IMR-90 (cell line): ENCODE measurements at regions not wholly inside any gene's neighbourhood (a gene's known extent, or its start where the extent isn't known, plus 50 kb on each side); places are given as distances from the start of the nearest gene placed in this dataset.
"Not testable (repeated sequence)": the region's sequence is repeated elsewhere in the genome, so short reads cannot be mapped to it uniquely, and the experiment has no call there.

ENCODE experiments used
- ATAC-seq: fragments of 200-7000 bp; cut with Tn5 transposase; 2 replicates; pipeline ENCODE4 v1.9.1; 2020; ENCODE audit warnings: low read depth, mild to moderate bottlenecking, moderate library complexity
- BruUV-seq: library from RNA; stranded (reverse); fragments of 400-500 nt; replicated peaks from 2 replicates; lab custom pipeline; 2021; lab: Mats Ljungman, UMichigan
- CTCF ChIA-PET: fragments of 300-600 bp; formaldehyde crosslinking; extraction: SDS; loops from one replicate; lab custom pipeline; 2021; ENCODE audit warnings: antibody characterized with exemption; lab: Yijun Ruan, JAX
- POLR2A ChIA-PET: fragments of 300-600 bp; sonication (Branson Sonifier 250); formaldehyde crosslinking; loops from one replicate; lab custom pipeline; 2022; ENCODE audit warnings: antibody characterized with exemption; ENCODE audit not compliant: unreplicated experiment; lab: Charles Lee
- DNase-seq: peaks from one replicate; pipeline ENCODE4 v3.0.0; 2013
- H2AFZ ChIP-seq: replicated peaks from 2 replicates; pipeline ENCODE3; 2013; ENCODE audit warnings: low read length, mild to moderate bottlenecking; ENCODE audit not compliant: poor library complexity
- H2AK5ac ChIP-seq: 2 replicates; pipeline ENCODE4 v1.6.1; 2013; ENCODE audit warnings: low read depth, low read length, inconsistent platforms
- H2AK9ac ChIP-seq: replicated peaks from 2 replicates; pipeline ENCODE3; 2013; ENCODE audit warnings: mild to moderate bottlenecking, low read depth, low read length, moderate library complexity; ENCODE audit not compliant: poor library complexity
- H2BK120ac ChIP-seq: 2 replicates; pipeline ENCODE4 v1.6.1; 2013; ENCODE audit warnings: low read depth, low read length, inconsistent platforms
- H2BK15ac ChIP-seq: 3 replicates; pipeline ENCODE4 v1.6.1; 2013; ENCODE audit warnings: low read depth, low read length, inconsistent platforms
- H2BK20ac ChIP-seq: 2 replicates; pipeline ENCODE4 v1.6.1; 2013; ENCODE audit warnings: low read depth, mild to moderate bottlenecking, inconsistent platforms, low read length, moderate library complexity
- H2BK5ac ChIP-seq: 2 replicates; pipeline ENCODE4 v1.6.1; 2013; ENCODE audit warnings: mild to moderate bottlenecking, low read depth, low read length, inconsistent platforms; ENCODE audit not compliant: poor library complexity, severe bottlenecking
- H3K14ac ChIP-seq: replicated peaks from 2 replicates; pipeline ENCODE4 v1.6.1; 2013; ENCODE audit warnings: low read depth, low read length, inconsistent platforms
- H3K18ac ChIP-seq: 2 replicates; pipeline ENCODE4 v1.6.1; 2013; ENCODE audit warnings: low read depth, low read length, control low read depth
- H3K23ac ChIP-seq: 2 replicates; pipeline ENCODE4 v1.6.1; 2013; ENCODE audit warnings: low read depth, low read length, inconsistent platforms
- H3K27ac ChIP-seq: 2 replicates; pipeline ENCODE4 v1.5.1; 2013; ENCODE audit warnings: mild to moderate bottlenecking, control low read depth, low read length; ENCODE audit not compliant: insufficient read depth
- H3K27me3 ChIP-seq: 2 replicates; pipeline ENCODE4 v1.6.1; 2013; ENCODE audit warnings: low read length; ENCODE audit not compliant: control insufficient read depth, insufficient read depth
- H3K36me3 ChIP-seq: 2 replicates; pipeline ENCODE4 v1.6.1; 2013; ENCODE audit warnings: low read length, mixed read lengths; ENCODE audit not compliant: control insufficient read depth, insufficient read depth
- H3K4ac ChIP-seq: 2 replicates; pipeline ENCODE4 v1.6.1; 2013; ENCODE audit warnings: low read depth, low read length, inconsistent platforms
- H3K4me1 ChIP-seq: 2 replicates; pipeline ENCODE4 v1.6.1; 2013; ENCODE audit warnings: low read length, mixed read lengths; ENCODE audit not compliant: control insufficient read depth, insufficient read depth
- H3K4me2 ChIP-seq: 2 replicates; pipeline ENCODE4 v1.6.1; 2013; ENCODE audit warnings: low read depth, mild to moderate bottlenecking, control low read depth, low read length, moderate library complexity
- H3K4me3 ChIP-seq: 2 replicates; pipeline ENCODE4 v1.5.1; 2013; ENCODE audit warnings: low read depth, mild to moderate bottlenecking, control low read depth, low read length, moderate library complexity; ENCODE audit not compliant: insufficient read depth
- H3K56ac ChIP-seq: 2 replicates; pipeline ENCODE4 v1.6.1; 2013; ENCODE audit warnings: low read length, inconsistent platforms; ENCODE audit not compliant: insufficient read depth; ENCODE audit errors: extremely low read depth
- H3K79me1 ChIP-seq, 2 experiments: 2 replicates each; pipeline ENCODE4 v1.6.1; 2013; ENCODE audit warnings: low read length in 2 of 2, inconsistent platforms in 1 of 2, low read depth in 1 of 2
- H3K9ac ChIP-seq: 2 replicates; pipeline ENCODE4 v1.6.1; 2013; ENCODE audit warnings: low read depth, low read length, control low read depth
- H3K9me1 ChIP-seq: 2 replicates; pipeline ENCODE4 v1.6.1; 2013; ENCODE audit warnings: low read length, inconsistent platforms; ENCODE audit not compliant: insufficient read depth
- H3K9me3 ChIP-seq: 2 replicates; pipeline ENCODE4 v1.6.1; 2013; ENCODE audit warnings: low read length; ENCODE audit not compliant: control insufficient read depth, insufficient read depth
- H4K20me1 ChIP-seq: 2 replicates; pipeline ENCODE4 v1.6.1; 2013; ENCODE audit warnings: low read length, inconsistent platforms; ENCODE audit not compliant: insufficient read depth
- H4K5ac ChIP-seq: 2 replicates; pipeline ENCODE4 v1.6.1; 2013; ENCODE audit warnings: mild to moderate bottlenecking, low read depth, low read length, control low read depth
- H4K8ac ChIP-seq, 2 experiments: 2 replicates each; pipeline ENCODE4 v1.6.1; 2013; ENCODE audit warnings: low read depth in 2 of 2, low read length in 2 of 2, control low read depth in 1 of 2, inconsistent platforms in 1 of 2
- H4K91ac ChIP-seq: 2 replicates; pipeline ENCODE4 v1.6.1; 2013; ENCODE audit warnings: low read depth, low read length, inconsistent platforms; ENCODE audit not compliant: insufficient read depth
- WGBS, 2 experiments: methylation state at CpG; one replicate each; pipeline versions ENCODE4 v1.1.5 to v1.1.7; 2013; ENCODE audit warnings: missing lambda C conversion rate in 2 of 2; ENCODE audit not compliant: insufficient read length in 1 of 2; ENCODE audit errors: extremely low coverage in 2 of 2; 5-methylcytosine and 5-hydroxymethylcytosine counted together
- dilution Hi-C: fragments of 300-500 bp; cut with HindIII; formaldehyde crosslinking; loops from one replicate; pipeline ENCODE4 v1.14.3; 2018; ENCODE audit warnings: low sequenced_read_pairs; ENCODE audit not compliant: unreplicated experiment
- in situ Hi-C: fragments of 300-500 bp; cut with MboI; formaldehyde crosslinking; loops from 3 replicates; pipeline ENCODE4 v1.14.3; 2019; ENCODE audit warnings: low sequenced_read_pairs, inconsistent platforms, mixed read lengths
- intact Hi-C: fragments of 100-400 bp; cut with micrococcal nuclease; formaldehyde crosslinking; loops from 2 replicates; pipeline ENCODE4 v1.10.0; 2022

DNA sequence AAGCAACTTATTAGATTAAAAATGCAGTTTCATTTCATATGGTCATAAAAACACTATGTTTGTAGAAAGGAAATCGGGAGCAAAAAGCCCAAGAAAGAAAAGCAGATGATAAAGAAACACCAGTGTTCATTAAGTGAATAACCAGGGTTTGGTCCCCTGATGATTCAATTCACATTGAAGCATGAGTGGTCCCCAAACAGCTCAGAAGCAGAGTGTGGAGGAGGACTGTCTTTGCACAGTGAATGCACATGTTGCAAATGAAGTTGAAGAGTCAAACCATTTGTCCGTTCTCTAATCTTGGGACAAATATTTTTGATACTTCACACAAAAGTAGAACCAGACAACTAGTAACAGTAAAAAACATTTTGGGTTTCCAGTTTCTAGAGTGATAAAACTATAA lies 117.5 kb upstream of the CBLB start:
- H3K79me1 ChIP-seq, H3K9ac ChIP-seq, H3K4me1 ChIP-seq, H3K9me3 ChIP-seq, in situ Hi-C loops, H3K36me3 ChIP-seq, H4K91ac ChIP-seq, H2BK5ac ChIP-seq, intact Hi-C loops, H3K4me3 ChIP-seq, H3K56ac ChIP-seq, dilution Hi-C loops, H3K14ac ChIP-seq, H3K27me3 ChIP-seq, H3K23ac ChIP-seq, DNase-seq, POLR2A ChIA-PET, H3K4me2 ChIP-seq, H3K27ac ChIP-seq, H2BK15ac ChIP-seq, H2AFZ ChIP-seq, H4K8ac ChIP-seq, H2BK20ac ChIP-seq, CTCF ChIA-PET, ATAC-seq, H3K18ac ChIP-seq, H2AK5ac ChIP-seq, H4K5ac ChIP-seq, BruUV-seq, H2BK120ac ChIP-seq, H3K9me1 ChIP-seq, H4K20me1 ChIP-seq, H2AK9ac ChIP-seq, H3K4ac ChIP-seq: not testable (repeated sequence)
- no CpG with 5 or more reads among the region's 2 CpGs for WGBS, 2 experiments
